ENCODE measurements at regions not wholly inside any gene's neighbourhood (a gene's known extent, or its start where the extent isn't known, plus 50 kb on each side); places are given as distances from the start of the nearest gene placed in this dataset.
"Not testable (repeated sequence)": the region's sequence is repeated elsewhere in the genome, so short reads cannot be mapped to it uniquely, and the experiment has no call there.

GRCh38 chr4:159927781-159928180 is 824.9 kb downstream of the RAPGEF2 start:
- no peaks in the 10 kb centered on the region for H3K4me1 ChIP-seq (ENCODE audit: insufficient read depth, low read length)
- no peaks in the 10 kb centered on the region for H3K79me2 ChIP-seq (ENCODE audit: insufficient read depth, low read length)
- H3K27me3 ChIP-seq (ENCODE audit: insufficient read depth, low read length), result no peaks in the 10 kb centered on the region
- no peak overlapping the region for H3K4me2 ChIP-seq (ENCODE audit: insufficient read depth, low read length)
- no peaks in the 10 kb centered on the region for H3K9me3 ChIP-seq (ENCODE audit: low read depth, low read length)
- H3K4me3 ChIP-seq (ENCODE audit: insufficient read depth, low read length), result no peak overlapping the region
- no peak for TF ChIP-seq CTCF (IDR thresholded peaks at IDR 0.05; ENCODE audit: extremely low read depth, low read depth, low read length)
- H4K20me1 ChIP-seq (ENCODE audit: insufficient read depth, low read length), result no peaks in the 10 kb centered on the region
- no peak overlapping the region for H3K27ac ChIP-seq (ENCODE audit: low read depth, low read length)
- DNase-seq (ENCODE audit: insufficient read length, low spot score, missing footprints), result no peak
- no peaks in the 10 kb centered on the region for H3K36me3 ChIP-seq (ENCODE audit: insufficient read depth, low read length)
- no peak overlapping the region for H2AFZ ChIP-seq (ENCODE audit: low read length)

- not testable (repeated sequence) for H3K4me2 ChIP-seq (ENCODE audit: insufficient read depth, low read length); H4K20me1 ChIP-seq (ENCODE audit: insufficient read depth, low read length); H3K27me3 ChIP-seq (ENCODE audit: insufficient read depth, low read length); H2AFZ ChIP-seq (ENCODE audit: low read length); H3K36me3 ChIP-seq (ENCODE audit: insufficient read depth, low read length); H3K79me2 ChIP-seq (ENCODE audit: insufficient read depth, low read length); DNase-seq (ENCODE audit: insufficient read length, low spot score, missing footprints); H3K4me1 ChIP-seq (ENCODE audit: insufficient read depth, low read length); H3K9me3 ChIP-seq (ENCODE audit: low read depth, low read length); H3K4me3 ChIP-seq (ENCODE audit: insufficient read depth, low read length); H3K27ac ChIP-seq (ENCODE audit: low read depth, low read length)
These were observed 831.7 kb downstream of the RAPGEF2 start for GRCh38 chr4:159934602-159935001.

- Histone ChIP-seq H3K4me1 (ENCODE audit: insufficient read depth, low read length) (no peaks in the 10 kb centered on the region), H3K4me3 (ENCODE audit: insufficient read depth, low read length) (no peak overlapping the region), H3K4me2 (ENCODE audit: insufficient read depth, low read length) (no peak overlapping the region), H2AFZ (ENCODE audit: low read length) (no peak overlapping the region), H3K36me3 (ENCODE audit: insufficient read depth, low read length) (no peaks in the 10 kb centered on the region), H3K27me3 (ENCODE audit: insufficient read depth, low read length) (no peaks in the 10 kb centered on the region), H4K20me1 (ENCODE audit: insufficient read depth, low read length) (no peaks in the 10 kb centered on the region), H3K79me2 (ENCODE audit: insufficient read depth, low read length) (no peaks in the 10 kb centered on the region), H3K27ac (ENCODE audit: low read depth, low read length) (no peak overlapping the region), H3K9me3 (ENCODE audit: low read depth, low read length) (no peaks in the 10 kb centered on the region)
- no peak for DNase-seq (ENCODE audit: insufficient read length, low spot score, missing footprints)
- no peak for TF ChIP-seq CTCF (IDR thresholded peaks at IDR 0.05; ENCODE audit: extremely low read depth, low read depth, low read length)
These were observed 834.7 kb downstream of the RAPGEF2 start for GRCh38 chr4:159937595-159937994.

GRCh38 chr4:159939681-159940080 is 836.8 kb downstream of the RAPGEF2 start:
- DNase-seq (ENCODE audit: insufficient read length, low spot score, missing footprints); H3K4me3 ChIP-seq (ENCODE audit: insufficient read depth, low read length); H3K4me1 ChIP-seq (ENCODE audit: insufficient read depth, low read length); H3K9me3 ChIP-seq (ENCODE audit: low read depth, low read length); H3K27me3 ChIP-seq (ENCODE audit: insufficient read depth, low read length); H3K27ac ChIP-seq (ENCODE audit: low read depth, low read length); H4K20me1 ChIP-seq (ENCODE audit: insufficient read depth, low read length); H3K4me2 ChIP-seq (ENCODE audit: insufficient read depth, low read length); H3K79me2 ChIP-seq (ENCODE audit: insufficient read depth, low read length); H2AFZ ChIP-seq (ENCODE audit: low read length); H3K36me3 ChIP-seq (ENCODE audit: insufficient read depth, low read length): not testable (repeated sequence)

GRCh38 chr4:159941076-159941475 is 838.2 kb downstream of the RAPGEF2 start:
- no peak overlapping the region for H2AFZ ChIP-seq (ENCODE audit: low read length)
- no peaks in the 10 kb centered on the region for H3K79me2 ChIP-seq (ENCODE audit: insufficient read depth, low read length)
- DNase-seq (ENCODE audit: insufficient read length, low spot score, missing footprints), result peak; percentile 27
- TF ChIP-seq CTCF (IDR thresholded peaks at IDR 0.05; ENCODE audit: extremely low read depth, low read depth, low read length), result no peak
- no peaks in the 10 kb centered on the region for H3K9me3 ChIP-seq (ENCODE audit: low read depth, low read length)
- no peaks in the 10 kb centered on the region for H3K4me1 ChIP-seq (ENCODE audit: insufficient read depth, low read length)
- no peaks in the 10 kb centered on the region for H3K36me3 ChIP-seq (ENCODE audit: insufficient read depth, low read length)
- no peak overlapping the region for H3K4me3 ChIP-seq (ENCODE audit: insufficient read depth, low read length)
- H3K27me3 ChIP-seq (ENCODE audit: insufficient read depth, low read length), result no peaks in the 10 kb centered on the region
- no peak overlapping the region for H3K4me2 ChIP-seq (ENCODE audit: insufficient read depth, low read length)
- no peaks in the 10 kb centered on the region for H4K20me1 ChIP-seq (ENCODE audit: insufficient read depth, low read length)
- H3K27ac ChIP-seq (ENCODE audit: low read depth, low read length), result no peak overlapping the region
